A549 (cell line): ENCODE measurements at regions not wholly inside any gene's neighbourhood (a gene's known extent, or its start where the extent isn't known, plus 50 kb on each side); places are given as distances from the start of the nearest gene placed in this dataset.

Experiments used
- ATAC-seq, 2 experiments: fragments of 200-7000 bp in 1 of 2; fragments of >200 bp in 1 of 2; cut with Nextera tagmentation in 1 of 2; cut with Tn5 transposase in 1 of 2; 3 replicates each; pipeline versions ENCODE4 v1.8.0 to v1.9.1; 2018 to 2020; ENCODE audit warnings: mild to moderate bottlenecking in 1 of 2, moderate library complexity in 1 of 2
- CTCF ChIA-PET: fragments of 300-600 bp; sonication (Branson Sonifier 250); formaldehyde crosslinking; extraction: SDS; loops from one replicate; lab custom pipeline; 2021; ENCODE audit warnings: antibody characterized with exemption, inconsistent platforms; lab: Yijun Ruan, JAX
- POLR2A ChIA-PET: fragments of 350-600 bp; formaldehyde crosslinking; extraction: SDS; loops from one replicate; lab custom pipeline; 2021; ENCODE audit warnings: antibody characterized with exemption, inconsistent platforms; lab: Yijun Ruan, JAX
- DNase-seq, 2 experiments: peaks; one replicate each; pipeline versions ENCODE4 v3.0.0 to v3.0.0-alpha.2; 2011 to 2016; ENCODE audit warnings: low read depth in 1 of 2, low spot score in 1 of 2
- FAIRE-seq: peaks from 2 replicates; lab custom pipeline; 2011; peaks lifted over from hg19 to GRCh38; lab: Jason Lieb, UNC
- H3K27ac ChIP-seq, 2 experiments: fragments of >200 bp; sonication (Bioruptor Twin); formaldehyde crosslinking; 3 replicates each; pipeline ENCODE4 v1.5.1; 2016 to 2017
- H3K4me1 ChIP-seq: fragments of >200 bp; sonication (Bioruptor Twin); formaldehyde crosslinking; 3 replicates; pipeline ENCODE4 v1.6.1; 2016
- H3K4me2 ChIP-seq: fragments of >200 bp; sonication (Bioruptor Twin); formaldehyde crosslinking; 3 replicates; pipeline ENCODE4 v1.6.1; 2016
- H3K4me3 ChIP-seq: fragments of >200 bp; sonication (Bioruptor Twin); formaldehyde crosslinking; 3 replicates; pipeline ENCODE4 v1.5.1; 2016
- H3K9me3 ChIP-seq: fragments of >200 bp; sonication (Bioruptor Twin); formaldehyde crosslinking; 3 replicates; pipeline ENCODE4 v1.6.1; 2016
- ATOH8 ChIP-seq: fragments of 250-450 bp; sonication (Bioruptor Pico); IDR thresholded peaks from 2 replicates; pipeline ENCODE4 v1.5.0; 2020; ENCODE audit warnings: low read depth, mild to moderate bottlenecking, moderate library complexity
- BCL3 ChIP-seq: fragments of >200 bp; sonication (Bioruptor Twin); formaldehyde crosslinking; IDR thresholded peaks from 3 replicates; pipeline ENCODE4 v1.6.1; 2016
- CEBPB ChIP-seq, 2 experiments: fragments of >200 bp in 1 of 2; sonication (Bioruptor Twin) in 1 of 2; formaldehyde crosslinking in 1 of 2; IDR thresholded peaks; 2 replicates each; pipeline ENCODE4 v1.6.1; 2012 to 2016
- EHF ChIP-seq: fragments of 250-450 bp; sonication (Bioruptor Pico); IDR thresholded peaks from 2 replicates; pipeline ENCODE4 v1.5.0; 2020; ENCODE audit warnings: mild to moderate bottlenecking
- ELK1 ChIP-seq: fragments of 150-350 bp; IDR thresholded peaks from 2 replicates; pipeline ENCODE4 v1.6.1; 2014; ENCODE audit warnings: low read depth, mild to moderate bottlenecking, low read length
- EP300 ChIP-seq, 2 experiments: fragments of >200 bp; sonication (Bioruptor Twin); formaldehyde crosslinking; IDR thresholded peaks; 2 replicates in 1 of 2; 3 replicates in 1 of 2; pipeline ENCODE4 v1.6.1; 2016 to 2017
- FOXS1 ChIP-seq: fragments of 250-450 bp; sonication (Bioruptor Pico); IDR thresholded peaks from 2 replicates; pipeline ENCODE4 v1.5.0; 2020; ENCODE audit warnings: mild to moderate bottlenecking, moderate library complexity
- GATA3 ChIP-seq: IDR thresholded peaks from 2 replicates; pipeline ENCODE4 v1.6.1; 2012; ENCODE audit warnings: borderline replicate concordance
- HES2 ChIP-seq: fragments of >200 bp; sonication (Bioruptor Twin); formaldehyde crosslinking; IDR thresholded peaks from 2 replicates; pipeline ENCODE4 v1.6.1; 2016
- HOXA7 ChIP-seq: fragments of 250-450 bp; sonication (Bioruptor Pico); IDR thresholded peaks from 2 replicates; pipeline ENCODE4 v1.5.0; 2020; ENCODE audit warnings: mild to moderate bottlenecking, moderate library complexity
- HOXB13 ChIP-seq: fragments of 250-450 bp; sonication (Bioruptor Pico); IDR thresholded peaks from 2 replicates; pipeline ENCODE4 v1.5.0; 2020; ENCODE audit warnings: low read depth, mild to moderate bottlenecking, moderate library complexity
- JUN ChIP-seq, 2 experiments: fragments of >200 bp; sonication (Bioruptor Twin); formaldehyde crosslinking; IDR thresholded peaks; 2 replicates in 1 of 2; 3 replicates in 1 of 2; pipeline ENCODE4 v1.6.1; 2016 to 2017
- KDM5A ChIP-seq: fragments of 200-600 bp; sonication (generic); IDR thresholded peaks from 2 replicates; pipeline ENCODE4 v1.6.1; 2016; ENCODE audit warnings: antibody characterized with exemption, mild to moderate bottlenecking
- MAFK ChIP-seq: fragments of 450-650 bp; IDR thresholded peaks from 2 replicates; pipeline ENCODE4 v1.6.1; 2014; ENCODE audit not compliant: partially characterized antibody
- NFE2L2 ChIP-seq: fragments of 150-350 bp; conservative IDR thresholded peaks from 2 replicates; pipeline ENCODE4 v1.6.1; 2014; ENCODE audit warnings: low read length
- NPAS2 ChIP-seq: fragments of 250-450 bp; sonication (Bioruptor Pico); IDR thresholded peaks from 2 replicates; pipeline ENCODE4 v1.8.0; 2022; ENCODE audit warnings: mild to moderate bottlenecking, moderate library complexity, borderline replicate concordance
- POLR2AphosphoS2 ChIP-seq: conservative IDR thresholded peaks from 2 replicates; pipeline ENCODE4 v1.6.1; 2012; ENCODE audit warnings: low read length, improper control_type of control experiment, inconsistent platforms
- RAD21 ChIP-seq, 2 experiments: fragments of >200 bp in 1 of 2; sonication (Bioruptor Twin) in 1 of 2; formaldehyde crosslinking in 1 of 2; IDR thresholded peaks in 1 of 2; conservative IDR thresholded peaks in 1 of 2; 2 replicates in 1 of 2; 3 replicates in 1 of 2; pipeline ENCODE4 v1.6.1; 2012 to 2018; ENCODE audit warnings: inconsistent platforms in 1 of 2
- RFX5 ChIP-seq: fragments of 450-650 bp; IDR thresholded peaks from 2 replicates; pipeline ENCODE4 v1.7.1; 2014; ENCODE audit warnings: antibody characterized with exemption, mild to moderate bottlenecking, moderate library complexity
- RNF2 ChIP-seq: fragments of 200-600 bp; sonication (generic); IDR thresholded peaks from 2 replicates; pipeline ENCODE4 v1.6.1; 2016; ENCODE audit warnings: low read depth, mild to moderate bottlenecking, antibody characterized with exemption, moderate library complexity, borderline replicate concordance
- SMC3 ChIP-seq: fragments of >200 bp; sonication (Bioruptor Twin); formaldehyde crosslinking; IDR thresholded peaks from 3 replicates; pipeline ENCODE4 v1.6.1; 2018; ENCODE audit warnings: inconsistent platforms
- TFCP2L1 ChIP-seq: fragments of 250-450 bp; sonication (Bioruptor Pico); IDR thresholded peaks from 2 replicates; pipeline ENCODE4 v1.5.0; 2021; ENCODE audit warnings: mild to moderate bottlenecking
- ZC3H11A ChIP-seq: fragments of 450-650 bp; IDR thresholded peaks from 2 replicates; pipeline ENCODE4 v1.6.1; 2014; ENCODE audit warnings: antibody characterized with exemption, mild to moderate bottlenecking
- ZFP36 ChIP-seq: fragments of 450-650 bp; IDR thresholded peaks from 2 replicates; pipeline ENCODE4 v1.6.1; 2014; ENCODE audit warnings: borderline replicate concordance; ENCODE audit not compliant: partially characterized antibody
- ZNF302 ChIP-seq: fragments of 250-450 bp; sonication (Bioruptor Pico); IDR thresholded peaks from 2 replicates; pipeline ENCODE4 v1.9.0; 2021; ENCODE audit warnings: inconsistent platforms, mild to moderate bottlenecking, moderate library complexity
- ZSCAN20 ChIP-seq: fragments of 250-450 bp; sonication (Bioruptor Pico); IDR thresholded peaks from 2 replicates; pipeline ENCODE4 v1.8.0; 2022; ENCODE audit warnings: mild to moderate bottlenecking, moderate library complexity
- WGBS: methylation state at CpG from one replicate; pipeline ENCODE4 v1.1.6; 2017; ENCODE audit errors: missing lambda C conversion rate; 5-methylcytosine and 5-hydroxymethylcytosine counted together

GRCh38 chr1:61004262-61005003 lies 77.9 kb upstream of the NFIA start:
- ChIA-PET POLR2A (no interaction called here), CTCF (no interaction called here)
- H3K4me1 ChIP-seq = no peaks in the 10 kb centered on the region
- WGBS = 16% methylated on average over 4 of the region's 4 CpGs
- no peak overlapping the region for H3K4me2 ChIP-seq
- TF ChIP-seq GATA3 (no peak), POLR2AphosphoS2 (no peak), EP300 (IDR thresholded peaks at IDR 0.05) (no peak)
- H3K27ac ChIP-seq = no peak overlapping the region
- FAIRE-seq (no peak), ATAC-seq (no peak), DNase-seq (no peak)
- no peaks in the 10 kb centered on the region for H3K9me3 ChIP-seq
- no peak overlapping the region for H3K4me3 ChIP-seq

GRCh38 chr1:61000327-61000726 lies 82.0 kb upstream of the NFIA start:
- CTCF ChIA-PET = no interaction called here
- no peak overlapping the region for H3K4me3 ChIP-seq
- FAIRE-seq (no peak), DNase-seq (no peak), ATAC-seq (no peak)
- H3K4me1 ChIP-seq = no peaks in the 10 kb centered on the region
- H3K27ac ChIP-seq = no peak overlapping the region
- H3K9me3 ChIP-seq = no peaks in the 10 kb centered on the region
- 83% methylated on average over 3 of the region's 3 CpGs for WGBS
- no peak for TF ChIP-seq EP300 (IDR thresholded peaks at IDR 0.05)
- no peak for TF ChIP-seq ELK1
- no peak for TF ChIP-seq HOXA7
- no peak for TF ChIP-seq ZC3H11A
- no peak for TF ChIP-seq JUN (IDR thresholded peaks at IDR 0.05)
- TF ChIP-seq ZSCAN20 (CRISPR knock-in tag) = no peak
- no peak for TF ChIP-seq FOXS1 (CRISPR knock-in tag)
- TF ChIP-seq RNF2 = no peak
- POLR2A ChIA-PET = no interaction called here
- no peak overlapping the region for H3K4me2 ChIP-seq

- no peak for FAIRE-seq
- POLR2A ChIA-PET = no interaction called here
- no peaks in the 10 kb centered on the region for H3K9me3 ChIP-seq
- H3K4me2 ChIP-seq = no peak overlapping the region
- 75% methylated on average over 5 of the region's 5 CpGs for WGBS
- no peak for TF ChIP-seq EP300 (IDR thresholded peaks at IDR 0.05)
- TF ChIP-seq ATOH8 (CRISPR knock-in tag) = no peak
- TF ChIP-seq NPAS2 (CRISPR knock-in tag) = no peak
- TF ChIP-seq BCL3 = no peak
- TF ChIP-seq EHF (CRISPR knock-in tag) = no peak
- no peak for TF ChIP-seq ZNF302 (CRISPR knock-in tag)
- TF ChIP-seq CEBPB (IDR thresholded peaks at IDR 0.05) = no peak
- TF ChIP-seq TFCP2L1 = no peak
- no peak for TF ChIP-seq RAD21 (conservative IDR thresholded peaks at IDR 0.05 in 1 of 2, IDR thresholded peaks at IDR 0.05 in 1 of 2)
- no peak for TF ChIP-seq RFX5
- TF ChIP-seq SMC3 = no peak
- no peak for TF ChIP-seq ZSCAN20 (CRISPR knock-in tag)
- no peak for TF ChIP-seq ZFP36
- TF ChIP-seq RNF2 = no peak
- TF ChIP-seq MAFK = no peak
- TF ChIP-seq KDM5A = no peak
- no peak for TF ChIP-seq HES2
- TF ChIP-seq HOXB13 = no peak
- TF ChIP-seq NFE2L2 = no peak
- H3K4me3 ChIP-seq = no peak overlapping the region
- no peak overlapping the region for H3K27ac ChIP-seq
- no peak for ATAC-seq
- no peaks in the 10 kb centered on the region for H3K4me1 ChIP-seq
- CTCF ChIA-PET = no interaction called here
- DNase-seq = no peak
Measured at GRCh38 chr1:60998786-60999185, 83.6 kb upstream of the NFIA start.
